Inflammatory macrophage treated with lipopolysaccharide for 1 hour (primary cell): ENCODE measurements at regions not wholly inside any gene's neighbourhood (a gene's known extent, or its start where the extent isn't known, plus 50 kb on each side); places are given as distances from the start of the nearest gene placed in this dataset.
A peak's percentile ranks its signal among the peaks of the same experiment; 100 is the strongest.
"Not testable (repeated sequence)": the region's sequence is repeated elsewhere in the genome, so short reads cannot be mapped to it uniquely, and the experiment has no call there.

ENCODE experiments used
- DNase-seq, 2 donors: peaks; one replicate each; pipeline ENCODE4 v3.0.0-alpha.2; 2020 to 2022

- not testable (repeated sequence) for DNase-seq
Measured at GRCh38 chr7:66459783-66460413, 168.8 kb upstream of the KCTD7 start.

GRCh38 chr7:66460921-66461361 lies 167.7 kb upstream of the KCTD7 start:
- DNase-seq: peak; percentile 27 to 33

- not testable (repeated sequence) for DNase-seq
Measured at GRCh38 chr7:66461397-66461796, 167.3 kb upstream of the KCTD7 start.

GRCh38 chr7:66462831-66463230 lies 165.8 kb upstream of the KCTD7 start:
- not testable (repeated sequence) for DNase-seq

GRCh38 chr7:66464059-66464458 lies 164.6 kb upstream of the KCTD7 start:
- no peak for DNase-seq

- DNase-seq: peak; percentile 50 to 61
Measured at GRCh38 chr7:66466081-66466600, 162.5 kb upstream of the KCTD7 start.

GRCh38 chr7:66467887-66468286 lies 160.8 kb upstream of the KCTD7 start:
- DNase-seq: no peak

GRCh38 chr7:66473064-66473463 lies 155.6 kb upstream of the KCTD7 start:
- DNase-seq: not testable (repeated sequence)

- DNase-seq: no peak
Measured at GRCh38 chr7:66474441-66474840, 154.2 kb upstream of the KCTD7 start.

GRCh38 chr7:66476056-66476455 lies 152.6 kb upstream of the KCTD7 start:
- DNase-seq: not testable (repeated sequence)

- DNase-seq: not testable (repeated sequence)
Measured at GRCh38 chr7:66477822-66478397, 150.8 kb upstream of the KCTD7 start.

GRCh38 chr7:66481229-66481628 lies 147.5 kb upstream of the KCTD7 start:
- DNase-seq: not testable (repeated sequence)

- not testable (repeated sequence) for DNase-seq
Measured at GRCh38 chr7:66489065-66489464, 139.6 kb upstream of the KCTD7 start.

- not testable (repeated sequence) for DNase-seq
Measured at GRCh38 chr7:66489741-66490140, 138.9 kb upstream of the KCTD7 start.

GRCh38 chr7:66490979-66491378 lies 137.7 kb upstream of the KCTD7 start:
- not testable (repeated sequence) for DNase-seq

- DNase-seq: not testable (repeated sequence)
Measured at GRCh38 chr7:66492405-66492804, 136.3 kb upstream of the KCTD7 start.

GRCh38 chr7:66493235-66494205 lies 135.2 kb upstream of the KCTD7 start:
- peak; percentile 96 to 98 for DNase-seq

GRCh38 chr7:66497346-66497745 lies 131.3 kb upstream of the KCTD7 start:
- no peak for DNase-seq

GRCh38 chr7:66500087-66500486 lies 128.6 kb upstream of the KCTD7 start:
- peak; percentile 32 to 79 for DNase-seq

GRCh38 chr7:66502230-66503035 lies 126.2 kb upstream of the KCTD7 start:
- no peak for DNase-seq

GRCh38 chr7:66503036-66503370 lies 125.7 kb upstream of the KCTD7 start:
- DNase-seq: no peak

GRCh38 chr7:66503551-66504031 lies 125.1 kb upstream of the KCTD7 start:
- DNase-seq: no peak
